GM23338 (cell line): ENCODE measurements at regions not wholly inside any gene's neighbourhood (a gene's known extent, or its start where the extent isn't known, plus 50 kb on each side); places are given as distances from the start of the nearest gene placed in this dataset.

Experiments used
- ATAC-seq: fragments of 200-7000 bp; cut with Tn5 transposase; 3 replicates; pipeline ENCODE4 v1.9.1; 2020
- DNase-seq: peaks from one replicate; pipeline ENCODE4 v3.0.0-alpha.2; 2015; ENCODE audit warnings: low spot score
- H2AFZ ChIP-seq: fragments of 200-600 bp; sonication (generic); 2 replicates; pipeline ENCODE4 v1.8.0; 2016; ENCODE audit warnings: antibody characterized with exemption, mild to moderate bottlenecking, moderate library complexity
- H3F3A ChIP-seq: fragments of 200-600 bp; sonication (generic); replicated peaks from 2 replicates; pipeline ENCODE4 v1.8.0; 2017; ENCODE audit warnings: antibody characterized with exemption, mixed run types, low read depth
- H3K27ac ChIP-seq: fragments of 200-600 bp; sonication (generic); 2 replicates; pipeline ENCODE4 v1.6.1; 2016; ENCODE audit warnings: low read depth
- H3K27me3 ChIP-seq: fragments of 200-600 bp; sonication (generic); 2 replicates; pipeline ENCODE4 v1.8.0; 2016; ENCODE audit warnings: mild to moderate bottlenecking, mixed run types, moderate library complexity; ENCODE audit not compliant: insufficient read depth
- H3K36me3 ChIP-seq: fragments of 200-600 bp; sonication (generic); 2 replicates; pipeline ENCODE4 v1.8.0; 2016; ENCODE audit warnings: mild to moderate bottlenecking; ENCODE audit not compliant: insufficient read depth
- H3K4me1 ChIP-seq: fragments of 200-600 bp; sonication (generic); 2 replicates; pipeline ENCODE4 v1.8.0; 2016; ENCODE audit warnings: mild to moderate bottlenecking, moderate library complexity; ENCODE audit not compliant: insufficient read depth
- H3K4me2 ChIP-seq: fragments of 200-600 bp; sonication (generic); 2 replicates; pipeline ENCODE4 v1.7.1; 2017; ENCODE audit warnings: mixed run types
- H3K4me3 ChIP-seq: fragments of 200-600 bp; sonication (generic); 2 replicates; pipeline ENCODE4 v1.6.1; 2016; ENCODE audit warnings: mixed run types
- H3K79me2 ChIP-seq: fragments of 200-600 bp; sonication (generic); replicated peaks from 2 replicates; pipeline ENCODE4 v1.8.0; 2017; ENCODE audit warnings: mild to moderate bottlenecking; ENCODE audit not compliant: insufficient read depth
- H3K9me2 ChIP-seq: fragments of 200-600 bp; sonication (generic); 2 replicates; pipeline ENCODE4 v1.8.0; 2017; ENCODE audit not compliant: insufficient read depth
- H4K20me1 ChIP-seq: fragments of 200-600 bp; sonication (generic); replicated peaks from 2 replicates; pipeline ENCODE4 v1.8.0; 2017; ENCODE audit warnings: mild to moderate bottlenecking; ENCODE audit not compliant: insufficient read depth
- H3K27ac Mint-ChIP-seq: 2 replicates; pipeline ENCODE4 v1.8.0; 2020; ENCODE audit warnings: inconsistent platforms, mild to moderate bottlenecking, moderate library complexity, mixed read lengths
- H3K27me3 Mint-ChIP-seq: 3 replicates; pipeline ENCODE4 v1.8.0; 2022; ENCODE audit warnings: low read depth, mild to moderate bottlenecking, moderate library complexity, mixed read lengths, inconsistent platforms; ENCODE audit not compliant: insufficient read depth, poor library complexity
- H3K36me3 Mint-ChIP-seq: 3 replicates; pipeline ENCODE4 v1.8.0; 2021; ENCODE audit warnings: low read depth, mild to moderate bottlenecking, inconsistent platforms, moderate library complexity, mixed read lengths
- H3K4me1 Mint-ChIP-seq: 3 replicates; pipeline ENCODE4 v1.8.0; 2020; ENCODE audit warnings: mild to moderate bottlenecking, inconsistent platforms, mixed read lengths
- H3K4me3 Mint-ChIP-seq: 3 replicates; pipeline ENCODE4 v1.8.0; 2021; ENCODE audit warnings: moderate library complexity, mild to moderate bottlenecking, inconsistent platforms, mixed read lengths
- H3K9me3 Mint-ChIP-seq: 3 replicates; pipeline ENCODE4 v1.8.0; 2020; ENCODE audit warnings: moderate library complexity, mild to moderate bottlenecking, inconsistent platforms, mixed read lengths
- CREB1 ChIP-seq: fragments of 250-450 bp; sonication (Bioruptor Pico); IDR thresholded peaks from 2 replicates; pipeline ENCODE4 v1.5.0; 2020; ENCODE audit warnings: low read depth, mild to moderate bottlenecking, moderate library complexity
- EZH2 ChIP-seq: fragments of 200-600 bp; sonication (generic); IDR thresholded peaks from one replicate; pipeline ENCODE4 v1.8.0; 2017; ENCODE audit warnings: antibody characterized with exemption, mild to moderate bottlenecking, low read depth; ENCODE audit not compliant: unreplicated experiment
- EZH2phosphoT487 ChIP-seq: fragments of 200-600 bp; sonication (generic); IDR thresholded peaks from one replicate; pipeline ENCODE4 v1.8.1; 2018; ENCODE audit warnings: antibody characterized with exemption; ENCODE audit not compliant: unreplicated experiment
- JUNB ChIP-seq: IDR thresholded peaks from one replicate; pipeline ENCODE4 v1.6.1; 2016; ENCODE audit warnings: antibody characterized with exemption; ENCODE audit not compliant: unreplicated experiment
- NANOG ChIP-seq: IDR thresholded peaks from 2 replicates; pipeline ENCODE4 v1.6.1; 2016; ENCODE audit warnings: antibody characterized with exemption, borderline replicate concordance
- POLR2AphosphoS5 ChIP-seq: IDR thresholded peaks from 2 replicates; pipeline ENCODE4 v1.6.1; 2016; ENCODE audit warnings: antibody characterized with exemption, low read depth
- REST ChIP-seq: IDR thresholded peaks from one replicate; pipeline ENCODE4 v1.6.1; 2018; ENCODE audit warnings: antibody characterized with exemption; ENCODE audit not compliant: unreplicated experiment
- STAT1 ChIP-seq: IDR thresholded peaks from one replicate; pipeline ENCODE4 v1.6.1; 2016; ENCODE audit warnings: antibody characterized with exemption; ENCODE audit not compliant: unreplicated experiment
- ZNF114 ChIP-seq: fragments of 250-450 bp; sonication (Bioruptor Pico); IDR thresholded peaks from 2 replicates; pipeline ENCODE4 v1.5.0; 2020; ENCODE audit warnings: mild to moderate bottlenecking, moderate library complexity
- ZNF331 ChIP-seq: fragments of 250-450 bp; sonication (Bioruptor Pico); IDR thresholded peaks from 2 replicates; pipeline ENCODE4 v1.5.0; 2020; ENCODE audit warnings: low read depth, mild to moderate bottlenecking, moderate library complexity
- ZNF462 ChIP-seq: fragments of 250-450 bp; sonication (Bioruptor Pico); IDR thresholded peaks from 2 replicates; pipeline ENCODE4 v1.5.0; 2020; ENCODE audit warnings: mild to moderate bottlenecking, moderate library complexity
- TF ChIP-seq, protein P1 (sequence below): IDR thresholded peaks from 2 replicates; pipeline ENCODE4 v1.6.1; 2016; ENCODE audit warnings: antibody characterized with exemption
- TF ChIP-seq, protein P2 (sequence below), 2 experiments: fragments of 200-600 bp in 1 of 2; sonication (generic) in 1 of 2; conservative IDR thresholded peaks; 2 replicates each; pipeline versions ENCODE4 v1.5.1 to v1.6.1; 2016 to 2017; ENCODE audit warnings: antibody characterized with exemption in 2 of 2, low read depth in 2 of 2, mild to moderate bottlenecking in 2 of 2, moderate library complexity in 1 of 2

GRCh38 chr12:79991586-79991985, 56.7 kb upstream of the PPP1R12A start:
- H3F3A ChIP-seq = no peaks in the 10 kb centered on the region
- H3K27ac ChIP-seq = no peak overlapping the region
- Mint-ChIP-seq H3K9me3 (peaks cover 4% of the 10 kb centered on the region; the same call in 2 of the 3 replicates), H3K4me1 (no peaks in the 10 kb centered on the region; the same call in 2 of the 3 replicates), H3K4me3 (no peak overlapping the region), H3K36me3 (peaks cover 3% of the 10 kb centered on the region; the same call in 1 of the 3 replicates), H3K27ac (no peak overlapping the region), H3K27me3 (peaks cover 5% of the 10 kb centered on the region)
- H2AFZ ChIP-seq = no peak overlapping the region
- no peaks in the 10 kb centered on the region for H3K79me2 ChIP-seq
- H3K27me3 ChIP-seq = no peaks in the 10 kb centered on the region
- ATAC-seq (no peak), DNase-seq (no peak)
- no peak overlapping the region for H3K4me3 ChIP-seq
- H4K20me1 ChIP-seq = no peaks in the 10 kb centered on the region
- H3K4me1 ChIP-seq = no peaks in the 10 kb centered on the region
- H3K4me2 ChIP-seq = no peak overlapping the region
- no peaks in the 10 kb centered on the region for H3K9me2 ChIP-seq
- no peaks in the 10 kb centered on the region for H3K36me3 ChIP-seq
- TF ChIP-seq, protein P1, sequence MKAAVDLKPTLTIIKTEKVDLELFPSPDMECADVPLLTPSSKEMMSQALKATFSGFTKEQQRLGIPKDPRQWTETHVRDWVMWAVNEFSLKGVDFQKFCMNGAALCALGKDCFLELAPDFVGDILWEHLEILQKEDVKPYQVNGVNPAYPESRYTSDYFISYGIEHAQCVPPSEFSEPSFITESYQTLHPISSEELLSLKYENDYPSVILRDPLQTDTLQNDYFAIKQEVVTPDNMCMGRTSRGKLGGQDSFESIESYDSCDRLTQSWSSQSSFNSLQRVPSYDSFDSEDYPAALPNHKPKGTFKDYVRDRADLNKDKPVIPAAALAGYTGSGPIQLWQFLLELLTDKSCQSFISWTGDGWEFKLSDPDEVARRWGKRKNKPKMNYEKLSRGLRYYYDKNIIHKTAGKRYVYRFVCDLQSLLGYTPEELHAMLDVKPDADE = no peak
- no peak for TF ChIP-seq JUNB
- no peak for TF ChIP-seq ZNF114
- no peak for TF ChIP-seq EZH2phosphoT487
- no peak for TF ChIP-seq ZNF462 (CRISPR knock-in tag)
- TF ChIP-seq EZH2 = no peak
- TF ChIP-seq POLR2AphosphoS5 = no peak
- TF ChIP-seq, protein P2, sequence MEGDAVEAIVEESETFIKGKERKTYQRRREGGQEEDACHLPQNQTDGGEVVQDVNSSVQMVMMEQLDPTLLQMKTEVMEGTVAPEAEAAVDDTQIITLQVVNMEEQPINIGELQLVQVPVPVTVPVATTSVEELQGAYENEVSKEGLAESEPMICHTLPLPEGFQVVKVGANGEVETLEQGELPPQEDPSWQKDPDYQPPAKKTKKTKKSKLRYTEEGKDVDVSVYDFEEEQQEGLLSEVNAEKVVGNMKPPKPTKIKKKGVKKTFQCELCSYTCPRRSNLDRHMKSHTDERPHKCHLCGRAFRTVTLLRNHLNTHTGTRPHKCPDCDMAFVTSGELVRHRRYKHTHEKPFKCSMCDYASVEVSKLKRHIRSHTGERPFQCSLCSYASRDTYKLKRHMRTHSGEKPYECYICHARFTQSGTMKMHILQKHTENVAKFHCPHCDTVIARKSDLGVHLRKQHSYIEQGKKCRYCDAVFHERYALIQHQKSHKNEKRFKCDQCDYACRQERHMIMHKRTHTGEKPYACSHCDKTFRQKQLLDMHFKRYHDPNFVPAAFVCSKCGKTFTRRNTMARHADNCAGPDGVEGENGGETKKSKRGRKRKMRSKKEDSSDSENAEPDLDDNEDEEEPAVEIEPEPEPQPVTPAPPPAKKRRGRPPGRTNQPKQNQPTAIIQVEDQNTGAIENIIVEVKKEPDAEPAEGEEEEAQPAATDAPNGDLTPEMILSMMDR (conservative IDR thresholded peaks at IDR 0.05; ENCODE audit: low read depth in 2 of 2) = no peak
- no peak for TF ChIP-seq ZNF331 (CRISPR knock-in tag)
- no peak for TF ChIP-seq REST
- no peak for TF ChIP-seq CREB1 (CRISPR knock-in tag)
- TF ChIP-seq STAT1 = no peak
- TF ChIP-seq NANOG = no peak
